ENCODE measurements at regions not wholly inside any gene's neighbourhood (a gene's known extent, or its start where the extent isn't known, plus 50 kb on each side); places are given as distances from the start of the nearest gene placed in this dataset.

- Mint-ChIP-seq H3K4me1 (ENCODE audit: low read depth) (no peaks in the 10 kb centered on the region), H3K27ac (no peak overlapping the region), H3K4me3 (no peak overlapping the region), H3K27me3 (peaks cover 4% of the 10 kb centered on the region), H3K36me3 (ENCODE audit: low read depth) (no peaks in the 10 kb centered on the region), H3K9me3 (no peaks in the 10 kb centered on the region)
- DNase-seq = no peak
Measured at GRCh38 chr18:79612291-79613108, 67.1 kb upstream of the CTDP1 start.

DNA sequence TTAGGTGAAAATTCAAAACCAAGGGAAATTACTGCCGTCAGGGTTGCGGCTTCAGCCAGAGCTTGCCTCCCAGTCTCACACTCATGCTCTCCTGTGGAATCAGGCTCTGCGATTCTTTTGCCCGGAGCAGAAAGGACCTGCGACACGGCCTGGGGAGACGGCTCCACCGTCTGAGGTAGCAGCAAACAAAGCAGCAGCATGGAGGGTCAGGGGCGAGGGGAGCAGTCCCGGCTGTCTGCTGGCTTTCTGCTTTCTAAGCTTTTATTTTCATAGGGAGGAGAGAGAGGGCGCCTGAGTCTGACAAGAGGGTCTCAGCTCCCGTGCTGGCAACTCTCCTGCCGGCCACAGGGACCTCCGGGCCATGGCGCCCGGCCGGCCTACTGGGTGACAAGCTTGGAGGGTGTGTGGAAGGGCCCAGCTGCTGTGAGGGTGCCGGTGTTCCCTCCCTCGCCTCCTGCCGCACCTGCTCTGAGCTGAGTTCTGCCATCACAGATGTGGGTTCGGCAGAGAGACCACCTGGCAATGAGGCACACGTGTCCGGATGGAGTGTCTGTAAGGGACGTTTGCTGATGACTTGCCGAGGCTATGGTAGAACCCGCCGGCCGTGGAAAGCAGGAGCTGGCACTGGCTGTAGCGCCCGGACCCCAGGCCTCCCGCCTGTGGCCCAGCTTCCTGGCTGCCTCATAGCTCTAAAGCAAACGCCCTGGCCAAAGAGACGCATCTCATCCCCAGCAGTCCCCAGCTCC lies 66.2 kb upstream of the CTDP1 start:
- Mint-ChIP-seq H3K9me3 (no peaks in the 10 kb centered on the region), H3K36me3 (ENCODE audit: low read depth) (no peaks in the 10 kb centered on the region), H3K27ac (no peak overlapping the region), H3K4me1 (ENCODE audit: low read depth) (no peaks in the 10 kb centered on the region), H3K4me3 (no peak overlapping the region), H3K27me3 (peaks cover 4% of the 10 kb centered on the region)
- no peak for DNase-seq

DNA sequence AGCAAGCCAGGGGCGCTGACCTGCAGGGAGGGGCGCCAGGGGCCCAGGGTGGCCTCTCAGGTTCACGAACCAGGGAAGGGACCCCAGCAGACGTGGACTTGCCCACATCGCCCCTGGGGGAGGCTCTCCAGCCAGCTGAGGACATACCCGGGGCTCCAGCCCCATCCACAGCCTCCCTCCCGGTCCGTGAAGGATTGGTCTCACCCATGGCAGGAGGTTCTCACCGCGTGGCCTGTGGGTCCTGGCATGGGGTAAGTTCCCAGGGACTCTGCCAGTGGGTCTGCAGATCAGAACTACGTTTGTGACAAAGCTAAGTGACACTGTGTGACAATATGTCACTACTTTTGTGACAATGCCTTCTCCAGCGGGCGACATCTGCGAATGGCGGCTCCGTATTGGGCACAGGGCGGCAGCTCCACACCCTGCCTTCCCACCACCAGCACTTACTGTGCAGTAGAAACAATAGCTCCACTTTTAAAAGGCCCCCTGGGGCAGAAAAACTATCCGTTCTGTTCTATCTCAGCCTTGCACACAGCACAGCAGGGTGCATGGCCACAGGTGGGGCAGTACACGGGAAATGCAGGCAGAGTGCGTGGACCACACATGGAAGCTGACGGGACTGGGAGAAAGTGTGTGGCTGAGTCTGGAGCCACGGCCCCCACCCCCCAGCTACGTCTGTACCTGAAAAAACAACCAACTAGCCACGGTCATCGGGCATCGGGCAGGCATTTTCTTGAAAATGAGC lies 65.2 kb upstream of the CTDP1 start:
- Mint-ChIP-seq H3K36me3 (ENCODE audit: low read depth) (no peaks in the 10 kb centered on the region), H3K4me3 (no peak overlapping the region), H3K9me3 (no peaks in the 10 kb centered on the region), H3K27me3 (peaks cover 4% of the 10 kb centered on the region), H3K27ac (no peak overlapping the region), H3K4me1 (ENCODE audit: low read depth) (no peaks in the 10 kb centered on the region)
- no peak for DNase-seq

DNA sequence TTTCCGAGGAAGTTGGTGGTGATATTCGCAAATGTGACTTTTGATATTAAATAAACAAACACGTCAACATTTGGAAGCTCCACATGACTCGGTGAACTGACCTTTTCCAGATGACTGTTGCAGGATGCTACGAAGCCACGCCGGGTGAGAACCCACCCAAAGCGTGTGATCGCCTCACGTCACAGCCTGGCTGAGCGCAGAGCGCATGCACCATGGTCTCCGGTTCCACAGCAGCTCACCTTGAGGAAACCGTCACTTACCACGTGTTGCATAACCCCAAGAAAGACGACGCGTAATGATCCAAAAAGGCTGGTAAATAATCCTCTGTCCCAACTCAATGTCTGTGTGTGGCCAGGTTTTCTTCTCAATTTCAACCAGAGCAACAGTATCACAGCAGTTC lies 64.5 kb upstream of the CTDP1 start:
- H3K4me1 Mint-ChIP-seq (ENCODE audit: low read depth) = no peaks in the 10 kb centered on the region
- H3K4me3 Mint-ChIP-seq = no peak overlapping the region
- no peaks in the 10 kb centered on the region for H3K9me3 Mint-ChIP-seq
- H3K27me3 Mint-ChIP-seq = peaks cover 4% of the 10 kb centered on the region
- H3K27ac Mint-ChIP-seq = no peak overlapping the region
- no peaks in the 10 kb centered on the region for H3K36me3 Mint-ChIP-seq (ENCODE audit: low read depth)
- DNase-seq = no peak

DNA sequence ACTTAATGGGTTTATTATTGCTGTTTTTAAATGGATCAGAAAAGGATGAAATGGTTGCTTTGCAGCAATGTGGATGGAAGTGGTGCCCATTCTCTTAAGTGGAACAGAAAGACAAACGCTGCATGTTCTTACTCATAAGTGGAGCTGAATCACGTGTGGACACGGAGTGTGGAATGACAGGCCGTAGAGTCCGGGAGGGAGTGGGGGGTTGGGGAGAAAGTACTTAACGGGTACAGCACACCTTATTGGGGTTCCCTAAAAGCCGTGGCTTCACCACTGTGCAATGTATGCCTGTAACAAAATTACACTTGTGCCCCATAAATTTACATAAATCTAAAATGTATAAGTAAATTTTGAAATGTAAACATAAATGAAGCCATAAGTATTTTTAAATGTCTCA lies 64.0 kb upstream of the CTDP1 start:
- Mint-ChIP-seq H3K27ac (no peak overlapping the region), H3K4me3 (no peak overlapping the region), H3K27me3 (peaks cover 4% of the 10 kb centered on the region), H3K36me3 (ENCODE audit: low read depth) (no peaks in the 10 kb centered on the region), H3K9me3 (no peaks in the 10 kb centered on the region), H3K4me1 (ENCODE audit: low read depth) (no peaks in the 10 kb centered on the region)
- no peak for DNase-seq

- Mint-ChIP-seq H3K36me3 (ENCODE audit: low read depth) (no peaks in the 10 kb centered on the region), H3K27ac (no peak overlapping the region), H3K9me3 (no peaks in the 10 kb centered on the region), H3K27me3 (peaks cover 4% of the 10 kb centered on the region), H3K4me1 (ENCODE audit: low read depth) (no peaks in the 10 kb centered on the region), H3K4me3 (no peak overlapping the region)
- DNase-seq = no peak
Measured at GRCh38 chr18:79616651-79617510, 62.7 kb upstream of the CTDP1 start.

- Mint-ChIP-seq H3K27me3 (peaks cover 4% of the 10 kb centered on the region), H3K36me3 (ENCODE audit: low read depth) (no peaks in the 10 kb centered on the region), H3K27ac (no peak overlapping the region), H3K4me3 (no peak overlapping the region), H3K4me1 (ENCODE audit: low read depth) (no peaks in the 10 kb centered on the region), H3K9me3 (no peaks in the 10 kb centered on the region)
- DNase-seq = no peak
Measured at GRCh38 chr18:79617511-79618500, 61.8 kb upstream of the CTDP1 start.

GRCh38 chr18:79620576-79621165 lies 58.9 kb upstream of the CTDP1 start:
- H3K9me3 Mint-ChIP-seq = no peaks in the 10 kb centered on the region
- H3K4me1 Mint-ChIP-seq (ENCODE audit: low read depth) = peaks cover 7% of the 10 kb centered on the region
- peaks cover 16% of the 10 kb centered on the region for H3K27me3 Mint-ChIP-seq
- no peak overlapping the region for H3K4me3 Mint-ChIP-seq
- DNase-seq = no peak
- no peaks in the 10 kb centered on the region for H3K36me3 Mint-ChIP-seq (ENCODE audit: low read depth)
- no peak overlapping the region for H3K27ac Mint-ChIP-seq

GRCh38 chr18:79621501-79621900 lies 58.1 kb upstream of the CTDP1 start:
- no peaks in the 10 kb centered on the region for H3K36me3 Mint-ChIP-seq (ENCODE audit: low read depth)
- no peaks in the 10 kb centered on the region for H3K9me3 Mint-ChIP-seq
- no peak for DNase-seq
- H3K27me3 Mint-ChIP-seq = peaks cover 18% of the 10 kb centered on the region
- H3K27ac Mint-ChIP-seq = no peak overlapping the region
- H3K4me1 Mint-ChIP-seq (ENCODE audit: low read depth) = peaks cover 7% of the 10 kb centered on the region
- H3K4me3 Mint-ChIP-seq = no peak overlapping the region

GRCh38 chr18:79622004-79622403 lies 57.6 kb upstream of the CTDP1 start:
- Mint-ChIP-seq H3K9me3 (no peaks in the 10 kb centered on the region), H3K27ac (no peak overlapping the region), H3K36me3 (ENCODE audit: low read depth) (no peaks in the 10 kb centered on the region), H3K4me3 (no peak overlapping the region), H3K27me3 (peaks cover 18% of the 10 kb centered on the region), H3K4me1 (ENCODE audit: low read depth) (peaks cover 7% of the 10 kb centered on the region)
- no peak for DNase-seq

GRCh38 chr18:79624356-79625170 lies 55.0 kb upstream of the CTDP1 start:
- no peak overlapping the region for H3K4me3 Mint-ChIP-seq
- H3K27me3 Mint-ChIP-seq = peaks cover 18% of the 10 kb centered on the region
- H3K9me3 Mint-ChIP-seq = no peaks in the 10 kb centered on the region
- DNase-seq = no peak
- no peak overlapping the region for H3K27ac Mint-ChIP-seq
- no peaks in the 10 kb centered on the region for H3K36me3 Mint-ChIP-seq (ENCODE audit: low read depth)
- H3K4me1 Mint-ChIP-seq (ENCODE audit: low read depth) = peaks cover 7% of the 10 kb centered on the region

DNA sequence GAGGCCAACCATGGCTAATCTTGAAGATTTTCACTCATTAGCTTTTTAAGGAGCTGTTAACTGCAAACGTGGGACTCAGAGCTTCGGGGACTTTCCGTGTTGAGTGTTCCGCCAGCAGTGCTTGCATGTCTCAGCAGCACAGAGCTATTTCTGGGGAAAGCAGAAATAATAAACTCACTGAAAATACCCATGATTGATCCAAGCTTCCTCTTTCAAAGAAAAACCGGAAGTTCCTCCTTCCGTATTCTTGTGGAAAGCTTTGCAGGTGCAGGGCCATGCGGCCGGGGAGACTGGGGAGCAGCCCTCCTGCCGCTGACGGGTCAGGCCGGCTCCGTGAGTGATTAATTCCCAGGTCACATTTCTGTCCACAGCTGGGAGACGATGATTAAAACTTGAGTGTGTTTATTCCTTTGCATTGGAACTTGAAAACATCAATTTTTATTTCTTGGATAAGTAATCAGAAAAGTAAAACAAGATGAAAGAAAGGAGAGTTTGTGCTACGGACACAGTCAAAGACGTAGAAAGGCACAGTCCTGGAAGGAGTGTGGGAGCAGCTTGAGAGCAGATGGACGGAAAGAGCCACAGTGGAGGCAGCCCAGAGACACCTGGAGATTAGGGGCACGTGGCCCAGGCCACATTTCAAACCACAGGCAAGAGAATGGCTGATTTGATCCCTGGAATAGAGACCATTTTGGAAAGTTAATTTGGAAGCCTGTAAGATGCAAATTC lies 54.2 kb upstream of the CTDP1 start:
- H3K27me3 Mint-ChIP-seq = peaks cover 18% of the 10 kb centered on the region
- peaks cover 7% of the 10 kb centered on the region for H3K4me1 Mint-ChIP-seq (ENCODE audit: low read depth)
- H3K27ac Mint-ChIP-seq = no peak overlapping the region
- DNase-seq = no peak
- no peaks in the 10 kb centered on the region for H3K36me3 Mint-ChIP-seq (ENCODE audit: low read depth)
- no peaks in the 10 kb centered on the region for H3K9me3 Mint-ChIP-seq
- H3K4me3 Mint-ChIP-seq = no peak overlapping the region
